ENCODE measurements at regions not wholly inside any gene's neighbourhood (a gene's known extent, or its start where the extent isn't known, plus 50 kb on each side); places are given as distances from the start of the nearest gene placed in this dataset.
"Not testable (repeated sequence)": the region's sequence is repeated elsewhere in the genome, so short reads cannot be mapped to it uniquely, and the experiment has no call there.

- no peak for DNase-seq (ENCODE audit: low read depth)
Measured at GRCh38 chr16:26795184-26795583, 271.5 kb upstream of the C16orf82 start.

GRCh38 chr16:26801628-26802027 lies 265.1 kb upstream of the C16orf82 start:
- no peak for DNase-seq (ENCODE audit: low read depth)

GRCh38 chr16:26802440-26802839 lies 264.3 kb upstream of the C16orf82 start:
- DNase-seq (ENCODE audit: low read depth) = no peak

GRCh38 chr16:26802965-26803364 lies 263.8 kb upstream of the C16orf82 start:
- DNase-seq (ENCODE audit: low read depth) = no peak

- DNase-seq (ENCODE audit: low read depth) = no peak
Measured at GRCh38 chr16:26806657-26807056, 260.1 kb upstream of the C16orf82 start.

- DNase-seq (ENCODE audit: low read depth) = no peak
Measured at GRCh38 chr16:26809461-26809860, 257.3 kb upstream of the C16orf82 start.

GRCh38 chr16:26816266-26816665 lies 250.5 kb upstream of the C16orf82 start:
- DNase-seq (ENCODE audit: low read depth) = no peak

- peak; percentile 17 for DNase-seq (ENCODE audit: low read depth)
Measured at GRCh38 chr16:26816885-26817571, 249.7 kb upstream of the C16orf82 start.

- no peak for DNase-seq (ENCODE audit: low read depth)
Measured at GRCh38 chr16:26818393-26818792, 248.3 kb upstream of the C16orf82 start.

GRCh38 chr16:26824469-26824868 lies 242.3 kb upstream of the C16orf82 start:
- no peak for DNase-seq (ENCODE audit: low read depth)

GRCh38 chr16:26826500-26826899 lies 240.2 kb upstream of the C16orf82 start:
- DNase-seq (ENCODE audit: low read depth) = no peak

- no peak for DNase-seq (ENCODE audit: low read depth)
Measured at GRCh38 chr16:26827386-26827785, 239.3 kb upstream of the C16orf82 start.

- DNase-seq (ENCODE audit: low read depth) = no peak
Measured at GRCh38 chr16:26830428-26831127, 236.1 kb upstream of the C16orf82 start.

- DNase-seq (ENCODE audit: low read depth) = not testable (repeated sequence)
Measured at GRCh38 chr16:26836114-26836513, 230.6 kb upstream of the C16orf82 start.

- no peak for DNase-seq (ENCODE audit: low read depth)
Measured at GRCh38 chr16:26838931-26839330, 227.8 kb upstream of the C16orf82 start.

GRCh38 chr16:26840691-26841090 lies 226.0 kb upstream of the C16orf82 start:
- no peak for DNase-seq (ENCODE audit: low read depth)

GRCh38 chr16:26856271-26856670 lies 210.5 kb upstream of the C16orf82 start:
- DNase-seq (ENCODE audit: low read depth) = no peak

GRCh38 chr16:26856791-26857190 lies 209.9 kb upstream of the C16orf82 start:
- no peak for DNase-seq (ENCODE audit: low read depth)

- no peak for DNase-seq (ENCODE audit: low read depth)
Measured at GRCh38 chr16:26857371-26857770, 209.4 kb upstream of the C16orf82 start.

GRCh38 chr16:26860506-26860905 lies 206.2 kb upstream of the C16orf82 start:
- DNase-seq (ENCODE audit: low read depth) = no peak

GRCh38 chr16:26863931-26864330 lies 202.8 kb upstream of the C16orf82 start:
- no peak for DNase-seq (ENCODE audit: low read depth)

- not testable (repeated sequence) for DNase-seq (ENCODE audit: low read depth)
Measured at GRCh38 chr16:26874318-26874717, 192.4 kb upstream of the C16orf82 start.

GRCh38 chr16:26877421-26877820 lies 189.3 kb upstream of the C16orf82 start:
- no peak for DNase-seq (ENCODE audit: low read depth)

- no peak for DNase-seq (ENCODE audit: low read depth)
Measured at GRCh38 chr16:26885674-26886073, 181.1 kb upstream of the C16orf82 start.
